Pancreas (tissue), 10 donors: ENCODE measurements at regions not wholly inside any gene's neighbourhood (a gene's known extent, or its start where the extent isn't known, plus 50 kb on each side); places are given as distances from the start of the nearest gene placed in this dataset.

Experiments used
- ATAC-seq, 4 donors: fragments of 200-7000 bp; cut with Tn5 transposase; one replicate each; pipeline versions ENCODE4 v1.8.0 to v1.9.1; 2020; ENCODE audit warnings: mild to moderate bottlenecking in 4 of 4, moderate library complexity in 4 of 4
- DNase-seq, 6 donors: peaks; one replicate each; pipeline ENCODE4 v3.0.0-alpha.2; 2020
- FAIRE-seq: peaks from 2 replicates; lab custom pipeline; 2012; peaks lifted over from hg19 to GRCh38; lab: Jason Lieb, UNC
- H3K27ac ChIP-seq, 4 donors: fragments of 200-600 bp; sonication (generic); 1 replicate in 3 of 4; 2 replicates in 1 of 4; pipeline versions ENCODE4 v1.5.0 to v1.8.0; 2020
- H3K27me3 ChIP-seq, 4 donors: fragments of 200-600 bp; one replicate each; pipeline ENCODE4 v1.8.0; 2021
- H3K36me3 ChIP-seq, 3 donors: fragments of 200-600 bp; sonication (generic) in 1 of 3; one replicate each; pipeline versions ENCODE4 v1.5.0 to v1.8.0; 2020 to 2021
- H3K4me1 ChIP-seq, 3 donors: fragments of 200-600 bp; one replicate each; pipeline ENCODE4 v1.8.0; 2021
- H3K4me3 ChIP-seq, 4 donors: fragments of 200-600 bp; sonication (generic) in 2 of 4; one replicate each; pipeline versions ENCODE4 v1.5.0 to v1.8.0; 2020 to 2021
- H3K9me3 ChIP-seq, 4 donors: fragments of 200-600 bp; one replicate each; pipeline ENCODE4 v1.8.0; 2021
- WGBS, 2 donors: extraction: QIAGEN DNeasy Blood & Tissue Kit; methylation state at CpG; one replicate each; pipeline ENCODE4 v1.1.7; 2013; 5-methylcytosine and 5-hydroxymethylcytosine counted together
- intact Hi-C, 3 donors: fragments of 100-400 bp; cut with DNase I; formaldehyde crosslinking; loops; one replicate each; pipeline versions ENCODE4 v1.11.1 to v1.14.2; 2022
- TF ChIP-seq, protein P1 (sequence below), 4 donors: fragments of 200-600 bp; sonication (generic) in 3 of 4; IDR thresholded peaks; one replicate each; pipeline versions ENCODE4 v1.5.0 to v1.8.0; 2021; ENCODE audit warnings: antibody characterized with exemption in 4 of 4
- donor health status: healthy with polysubstance abuse.
- donor health status: DM: no; HTN: no; CAD: no; lungs with moderate emphysema.
- donor health status: DM: no; HTN: no; CAD: no.
- donor health status: control.
- donor health status: control.
- donor health status: Bipolar disorder and iron deficiency.
- donor health status: DM: yes; HTN: yes; CAD: no.
- donor health status: DM: no; HTN: no; CAD: no.
- donor health status: DM: no; HTN: no; CAD: no.
- donor health status: DM: yes; HTN: yes; CAD: no.

DNA sequence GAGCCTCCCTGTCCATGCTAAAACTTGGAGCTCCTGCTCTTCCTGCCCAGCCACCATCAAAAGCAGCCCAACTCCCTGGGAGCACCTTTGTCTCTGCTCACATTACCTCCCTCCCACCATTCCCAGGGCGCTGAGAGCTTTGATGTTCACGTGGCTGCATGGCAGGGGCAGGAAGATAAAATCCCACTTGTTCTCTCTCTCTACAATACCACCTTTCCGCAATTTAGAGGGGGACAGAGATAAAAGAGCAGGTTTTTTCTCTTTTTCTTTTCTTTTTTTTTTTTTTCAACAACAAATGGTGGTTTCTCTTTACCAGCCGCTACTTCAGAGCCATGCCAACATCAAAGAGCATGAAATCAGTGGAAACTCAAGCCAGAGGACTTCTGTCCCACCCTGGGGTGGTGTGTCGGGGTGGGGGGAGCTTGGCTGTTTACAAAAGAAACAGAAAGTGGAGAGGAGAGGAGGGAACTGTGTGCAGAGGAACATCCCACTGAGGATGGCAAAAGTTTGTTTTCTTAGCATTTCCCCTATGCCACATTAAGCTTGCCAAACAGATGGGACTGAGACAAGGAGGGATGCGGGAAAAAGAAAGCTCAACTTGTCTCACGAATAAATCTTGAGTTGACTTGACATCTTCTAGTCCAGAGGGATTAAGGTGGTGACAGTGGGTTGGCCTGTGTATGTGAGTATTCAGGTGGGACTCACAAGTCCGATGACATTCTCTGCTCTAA, 103.7 kb upstream of the NUDT4 start:
- 47 to 54% methylated on average over 8 of the region's 8 CpGs for WGBS, 2 donors
- ATAC-seq, result no peak
- Histone ChIP-seq H3K9me3 (no peaks in the 10 kb centered on the region), H3K4me3 (no peak overlapping the region), H3K27me3 (no peaks in the 10 kb centered on the region), H3K27ac (no peak overlapping the region), H3K4me1 (no peaks in the 10 kb centered on the region), H3K36me3 (no peaks in the 10 kb centered on the region)
- no peak for FAIRE-seq
- DNase-seq, result no peak
- TF ChIP-seq, protein P1, sequence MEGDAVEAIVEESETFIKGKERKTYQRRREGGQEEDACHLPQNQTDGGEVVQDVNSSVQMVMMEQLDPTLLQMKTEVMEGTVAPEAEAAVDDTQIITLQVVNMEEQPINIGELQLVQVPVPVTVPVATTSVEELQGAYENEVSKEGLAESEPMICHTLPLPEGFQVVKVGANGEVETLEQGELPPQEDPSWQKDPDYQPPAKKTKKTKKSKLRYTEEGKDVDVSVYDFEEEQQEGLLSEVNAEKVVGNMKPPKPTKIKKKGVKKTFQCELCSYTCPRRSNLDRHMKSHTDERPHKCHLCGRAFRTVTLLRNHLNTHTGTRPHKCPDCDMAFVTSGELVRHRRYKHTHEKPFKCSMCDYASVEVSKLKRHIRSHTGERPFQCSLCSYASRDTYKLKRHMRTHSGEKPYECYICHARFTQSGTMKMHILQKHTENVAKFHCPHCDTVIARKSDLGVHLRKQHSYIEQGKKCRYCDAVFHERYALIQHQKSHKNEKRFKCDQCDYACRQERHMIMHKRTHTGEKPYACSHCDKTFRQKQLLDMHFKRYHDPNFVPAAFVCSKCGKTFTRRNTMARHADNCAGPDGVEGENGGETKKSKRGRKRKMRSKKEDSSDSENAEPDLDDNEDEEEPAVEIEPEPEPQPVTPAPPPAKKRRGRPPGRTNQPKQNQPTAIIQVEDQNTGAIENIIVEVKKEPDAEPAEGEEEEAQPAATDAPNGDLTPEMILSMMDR (IDR thresholded peaks at IDR 0.05), result no peak
- intact Hi-C loops, result no loop called here

DNA sequence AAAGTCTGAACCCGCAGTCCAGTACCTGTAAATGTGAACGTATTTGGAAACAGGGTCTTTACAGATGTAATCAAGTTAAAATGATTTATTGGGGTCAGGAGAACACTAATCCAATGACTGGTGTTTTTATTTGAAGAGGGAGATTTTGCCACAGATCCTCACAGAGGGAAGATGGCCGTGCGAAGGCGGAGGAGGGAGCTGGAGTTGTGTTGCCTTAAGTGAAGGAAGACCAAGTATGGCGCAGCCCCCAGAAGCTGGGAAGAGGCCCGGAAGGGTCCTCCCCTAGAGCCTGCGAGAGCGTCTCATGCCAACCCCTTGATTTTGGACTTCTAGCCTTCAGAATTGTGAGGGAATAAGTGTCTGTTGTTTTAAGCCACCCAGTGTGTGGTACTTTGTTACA, 102.8 kb upstream of the NUDT4 start:
- no peak overlapping the region for H3K27ac ChIP-seq
- no peaks in the 10 kb centered on the region for H3K36me3 ChIP-seq
- intact Hi-C loops, result no loop called here
- no peaks in the 10 kb centered on the region for H3K27me3 ChIP-seq
- H3K9me3 ChIP-seq, result no peaks in the 10 kb centered on the region
- ATAC-seq, result no peak
- H3K4me3 ChIP-seq, result no peak overlapping the region
- TF ChIP-seq, protein P1 (IDR thresholded peaks at IDR 0.05), result no peak
- FAIRE-seq, result no peak
- WGBS, 2 donors, result 86 to 91% methylated on average over 9 of the region's 9 CpGs
- DNase-seq, result no peak
- no peaks in the 10 kb centered on the region for H3K4me1 ChIP-seq

DNA sequence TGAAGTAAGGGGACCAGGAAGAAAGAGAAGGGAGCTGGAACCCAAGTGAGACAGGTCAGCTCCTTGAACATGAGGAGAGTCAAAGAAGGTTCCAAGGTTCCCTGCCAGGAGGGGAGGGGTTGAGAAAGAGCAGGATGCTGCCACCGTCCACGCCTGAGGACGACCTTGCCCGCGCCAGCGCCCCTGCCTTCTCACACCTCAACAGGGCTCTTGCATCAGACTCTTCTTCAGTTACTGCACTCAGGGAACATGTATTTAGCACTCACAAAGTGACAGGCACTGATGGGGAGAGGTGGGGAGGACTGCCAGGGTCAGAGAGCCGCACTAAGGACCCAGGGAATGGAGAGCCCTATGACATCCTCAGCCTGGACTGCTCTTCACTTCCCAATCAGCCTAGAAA, 102.1 kb upstream of the NUDT4 start:
- H3K9me3 ChIP-seq, result no peaks in the 10 kb centered on the region
- no peak for FAIRE-seq
- no peak overlapping the region for H3K27ac ChIP-seq
- no peaks in the 10 kb centered on the region for H3K27me3 ChIP-seq
- WGBS, 2 donors, result 88 to 92% methylated on average over 7 of the region's 7 CpGs
- TF ChIP-seq, protein P1 (IDR thresholded peaks at IDR 0.05), result no peak
- intact Hi-C loops, result no loop called here
- H3K4me1 ChIP-seq, result no peaks in the 10 kb centered on the region
- no peaks in the 10 kb centered on the region for H3K36me3 ChIP-seq
- no peak overlapping the region for H3K4me3 ChIP-seq
- DNase-seq, result no peak
- no peak for ATAC-seq

GRCh38 chr12:93279565-93280412, 97.9 kb upstream of the NUDT4 start:
- intact Hi-C loops, result no loop called here
- Histone ChIP-seq H3K27ac (no peak overlapping the region), H3K4me3 (no peak overlapping the region), H3K9me3 (no peaks in the 10 kb centered on the region), H3K4me1 (no peaks in the 10 kb centered on the region), H3K27me3 (no peaks in the 10 kb centered on the region), H3K36me3 (no peaks in the 10 kb centered on the region)
- TF ChIP-seq, protein P1 (IDR thresholded peaks at IDR 0.05), result no peak
- FAIRE-seq (no peak), DNase-seq (no peak), ATAC-seq (no peak)
- WGBS, 2 donors, result 60 to 73% methylated on average over 2 of the region's 2 CpGs

DNA sequence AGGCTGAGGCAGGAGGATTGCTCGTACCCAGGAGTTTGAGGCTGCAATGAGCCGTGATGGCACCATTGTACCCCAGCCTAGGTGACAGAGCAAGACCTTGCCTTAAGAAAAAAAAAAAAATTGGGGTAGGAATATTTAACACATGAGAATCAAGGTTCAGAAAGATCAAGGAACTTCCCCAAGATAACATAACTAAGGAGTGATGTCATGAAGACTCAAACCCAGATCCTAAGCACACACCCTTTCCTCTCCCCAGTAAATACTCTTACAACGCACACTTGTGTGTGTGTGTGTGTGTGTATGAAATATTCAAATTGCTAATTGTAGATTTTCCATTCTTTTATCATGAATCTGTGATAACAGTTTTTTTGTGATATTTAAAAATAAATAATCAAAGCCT, 90.6 kb upstream of the NUDT4 start:
- no peak for FAIRE-seq
- 79 to 83% methylated on average over 3 of the region's 3 CpGs for WGBS, 2 donors
- intact Hi-C loops, result no loop called here
- H3K9me3 ChIP-seq, result no peaks in the 10 kb centered on the region
- no peak overlapping the region for H3K27ac ChIP-seq
- DNase-seq, result no peak
- no peaks in the 10 kb centered on the region for H3K36me3 ChIP-seq
- no peaks in the 10 kb centered on the region for H3K4me1 ChIP-seq
- no peaks in the 10 kb centered on the region for H3K27me3 ChIP-seq
- ATAC-seq, result no peak
- TF ChIP-seq, protein P1 (IDR thresholded peaks at IDR 0.05), result no peak
- H3K4me3 ChIP-seq, result no peak overlapping the region
